Vagina (tissue), 2 donors: ENCODE measurements at regions not wholly inside any gene's neighbourhood (a gene's known extent, or its start where the extent isn't known, plus 50 kb on each side); places are given as distances from the start of the nearest gene placed in this dataset.
"Not testable (repeated sequence)": the region's sequence is repeated elsewhere in the genome, so short reads cannot be mapped to it uniquely, and the experiment has no call there.

Experiments used
- DNase-seq, 2 donors: peaks; one replicate each; pipeline ENCODE4 v3.0.0-alpha.2; 2017; ENCODE audit errors: extremely low spot score in 2 of 2
- H3K27ac ChIP-seq: fragments of 200-600 bp; sonication (generic); one replicate; pipeline ENCODE4 v1.5.1; 2019
- H3K27me3 ChIP-seq: fragments of 200-600 bp; sonication (generic); one replicate; pipeline ENCODE4 v1.5.1; 2019
- H3K36me3 ChIP-seq, 2 donors: fragments of 200-600 bp; sonication (generic); one replicate each; pipeline ENCODE4 v1.5.1; 2017 to 2019
- H3K4me1 ChIP-seq: fragments of 200-600 bp; sonication (generic); one replicate; pipeline ENCODE4 v1.5.1; 2019
- H3K4me3 ChIP-seq, 2 donors: fragments of 200-600 bp; sonication (generic); 1 replicate in 1 of 2; 2 replicates in 1 of 2; pipeline ENCODE4 v1.5.1; 2016 to 2019
- H3K9me3 ChIP-seq: fragments of 200-600 bp; sonication (generic); one replicate; pipeline ENCODE4 v1.5.1; 2019
- CTCF ChIP-seq, 3 experiments: fragments of 450-650 bp in 2 of 3; fragments of 200-600 bp in 1 of 3; sonication (generic) in 1 of 3; IDR thresholded peaks; one replicate each; pipeline ENCODE4 v1.5.1; 2017 to 2019; ENCODE audit warnings: antibody characterized with exemption in 3 of 3, mild to moderate bottlenecking in 2 of 3, moderate library complexity in 2 of 3
- POLR2A ChIP-seq, 2 donors: fragments of 450-650 bp; IDR thresholded peaks; one replicate each; pipeline ENCODE4 v1.6.1; 2017; ENCODE audit warnings: antibody characterized with exemption in 2 of 2, mild to moderate bottlenecking in 2 of 2, moderate library complexity in 2 of 2
- POLR2AphosphoS5 ChIP-seq, 2 donors: sonication (generic); formaldehyde crosslinking; IDR thresholded peaks; one replicate each; pipeline ENCODE4 v1.9.0; 2017; ENCODE audit warnings: antibody characterized with exemption in 2 of 2, mild to moderate bottlenecking in 2 of 2, low read depth in 1 of 2; ENCODE audit not compliant: insufficient read depth in 1 of 2
- intact Hi-C: fragments of 100-400 bp; cut with DNase I; formaldehyde crosslinking; loops from one replicate; pipeline ENCODE4 v1.15.1; 2023

GRCh38 chr12:60577607-60578006, 981.8 kb downstream of the SLC16A7 start:
- Histone ChIP-seq H3K4me3 (no peak overlapping the region), H3K9me3 (no peaks in the 10 kb centered on the region), H3K27ac (no peak overlapping the region), H3K27me3 (no peaks in the 10 kb centered on the region), H3K4me1 (no peaks in the 10 kb centered on the region), H3K36me3 (no peaks in the 10 kb centered on the region)
- intact Hi-C loops = no loop called here
- no peak for DNase-seq
- TF ChIP-seq POLR2A (IDR thresholded peaks at IDR 0.05) = no peak
- TF ChIP-seq CTCF (IDR thresholded peaks at IDR 0.05) = no peak
- no peak for TF ChIP-seq POLR2AphosphoS5 (IDR thresholded peaks at IDR 0.05; ENCODE audit: insufficient read depth in 1 of 2, low read depth in 1 of 2)

GRCh38 chr12:60587664-60588063, 991.8 kb downstream of the SLC16A7 start:
- H3K4me1 ChIP-seq, H3K36me3 ChIP-seq, H3K27ac ChIP-seq, H3K9me3 ChIP-seq, intact Hi-C loops, H3K27me3 ChIP-seq, H3K4me3 ChIP-seq, DNase-seq: not testable (repeated sequence)

DNA sequence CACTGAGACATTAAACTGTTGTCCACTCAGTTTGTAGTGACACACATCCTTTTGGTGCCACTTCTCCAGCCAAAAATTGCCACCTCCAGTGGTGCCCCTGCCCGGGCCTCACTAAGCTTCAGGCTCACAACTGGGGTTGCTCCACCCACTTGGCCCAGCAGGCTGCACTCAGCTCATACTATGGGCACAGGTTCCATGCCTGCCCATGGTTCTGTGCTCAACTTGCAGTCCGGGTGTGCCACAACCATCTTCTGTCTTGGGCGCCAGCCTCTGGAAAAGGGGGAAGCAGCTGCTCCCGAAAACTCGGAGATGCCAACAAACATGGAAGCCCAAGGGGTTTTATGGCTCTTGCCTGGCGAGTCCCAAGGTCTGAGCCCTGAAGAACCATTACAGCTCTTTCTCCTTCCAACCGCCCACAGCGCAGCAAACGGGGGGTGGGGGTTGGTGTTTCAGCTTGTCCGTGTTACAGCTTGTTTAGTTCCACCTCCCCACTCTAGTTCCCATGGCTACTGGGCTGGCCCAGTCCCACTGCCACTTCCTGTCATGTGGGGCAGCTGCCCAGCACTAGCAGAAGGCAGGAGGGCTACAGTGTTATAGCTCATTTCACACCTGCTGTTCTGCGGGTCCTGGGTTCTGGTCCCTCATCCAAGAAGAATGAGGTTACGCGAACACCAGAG, 998.3 kb downstream of the SLC16A7 start:
- intact Hi-C loops = no loop called here
- no peak for DNase-seq

GRCh38 chr12:60602601-60603000, 1006.8 kb downstream of the SLC16A7 start:
- intact Hi-C loops = no loop called here
- peaks cover 3% of the 10 kb centered on the region for H3K9me3 ChIP-seq
- H3K27me3 ChIP-seq = no peaks in the 10 kb centered on the region
- DNase-seq = no peak
- no peaks in the 10 kb centered on the region for H3K4me1 ChIP-seq
- H3K36me3 ChIP-seq = no peaks in the 10 kb centered on the region
- no peak overlapping the region for H3K4me3 ChIP-seq
- no peak overlapping the region for H3K27ac ChIP-seq
- no peak for TF ChIP-seq POLR2A (IDR thresholded peaks at IDR 0.05)
- TF ChIP-seq POLR2AphosphoS5 (IDR thresholded peaks at IDR 0.05; ENCODE audit: insufficient read depth in 1 of 2, low read depth in 1 of 2) = no peak
- TF ChIP-seq CTCF (IDR thresholded peaks at IDR 0.05) = no peak

More for the DNA sequence above, 998.3 kb downstream of the SLC16A7 start:
- no peaks in the 10 kb centered on the region for H3K9me3 ChIP-seq
- no peaks in the 10 kb centered on the region for H3K27me3 ChIP-seq
- no peaks in the 10 kb centered on the region for H3K36me3 ChIP-seq
- TF ChIP-seq POLR2A (IDR thresholded peaks at IDR 0.05) = no peak
- no peak for TF ChIP-seq POLR2AphosphoS5 (IDR thresholded peaks at IDR 0.05; ENCODE audit: insufficient read depth in 1 of 2, low read depth in 1 of 2)
- no peak for TF ChIP-seq CTCF (IDR thresholded peaks at IDR 0.05)
- H3K4me3 ChIP-seq = no peak overlapping the region
- no peaks in the 10 kb centered on the region for H3K4me1 ChIP-seq
- H3K27ac ChIP-seq = no peak overlapping the region

GRCh38 chr12:60603475-60603874, 1007.6 kb downstream of the SLC16A7 start:
- H3K4me3 ChIP-seq, H3K36me3 ChIP-seq, H3K27me3 ChIP-seq, H3K9me3 ChIP-seq, DNase-seq, H3K4me1 ChIP-seq, H3K27ac ChIP-seq, intact Hi-C loops: not testable (repeated sequence)

GRCh38 chr12:60616400-60616799, 1020.6 kb downstream of the SLC16A7 start:
- no peaks in the 10 kb centered on the region for H3K9me3 ChIP-seq
- H3K4me1 ChIP-seq = no peaks in the 10 kb centered on the region
- no peak overlapping the region for H3K4me3 ChIP-seq
- DNase-seq = no peak
- H3K27me3 ChIP-seq = no peaks in the 10 kb centered on the region
- H3K36me3 ChIP-seq = no peaks in the 10 kb centered on the region
- TF ChIP-seq CTCF (IDR thresholded peaks at IDR 0.05) = no peak
- no peak for TF ChIP-seq POLR2A (IDR thresholded peaks at IDR 0.05)
- TF ChIP-seq POLR2AphosphoS5 (IDR thresholded peaks at IDR 0.05; ENCODE audit: insufficient read depth in 1 of 2, low read depth in 1 of 2) = no peak
- no peak overlapping the region for H3K27ac ChIP-seq
- intact Hi-C loops = no loop called here
